CD4-positive, alpha-beta T cell (primary cell): ENCODE measurements at regions not wholly inside any gene's neighbourhood (a gene's known extent, or its start where the extent isn't known, plus 50 kb on each side); places are given as distances from the start of the nearest gene placed in this dataset.

Experiments used
- ATAC-seq: fragments of 200-7000 bp; cut with Tn5 transposase; one replicate; pipeline ENCODE4 v1.10.0; 2022; ENCODE audit warnings: mild to moderate bottlenecking; ENCODE audit not compliant: poor library complexity
- CTCF ChIA-PET: fragments of 350-600 bp; sonication (Branson Sonifier 250); formaldehyde crosslinking; loops from one replicate; lab custom pipeline; 2021; ENCODE audit warnings: antibody characterized with exemption, inconsistent platforms; lab: Charles Lee
- POLR2A ChIA-PET: fragments of 350-600 bp; sonication (Branson Sonifier 250); formaldehyde crosslinking; loops from one replicate; lab custom pipeline; 2021; ENCODE audit warnings: antibody characterized with exemption, inconsistent platforms; lab: Charles Lee
- DNase-seq, 14 experiments: peaks; one replicate each; pipeline ENCODE4 v3.0.0-alpha.2; 2013 to 2020; ENCODE audit warnings: mixed read lengths in 2 of 14
- H3K27ac ChIP-seq, 2 donors: one replicate each; pipeline versions ENCODE4 v1.5.1 to v1.7.0; 2013; ENCODE audit warnings: low read length in 2 of 2, low read depth in 1 of 2, mild to moderate bottlenecking in 1 of 2
- H3K27me3 ChIP-seq, 2 experiments: 1 replicate in 1 of 2; 2 replicates in 1 of 2; pipeline versions ENCODE4 v1.6.1 to v1.7.0; 2013; ENCODE audit warnings: low read length in 2 of 2, control low read depth in 1 of 2, mild to moderate bottlenecking in 1 of 2, moderate library complexity in 1 of 2; ENCODE audit not compliant: insufficient read depth in 2 of 2, control insufficient read depth in 1 of 2
- H3K36me3 ChIP-seq: one replicate; pipeline ENCODE4 v1.6.1; 2013; ENCODE audit warnings: low read length, control low read depth; ENCODE audit not compliant: insufficient read depth
- H3K4me1 ChIP-seq: one replicate; pipeline ENCODE4 v1.6.1; 2013; ENCODE audit warnings: low read length, control low read depth; ENCODE audit not compliant: insufficient read depth
- H3K4me3 ChIP-seq: one replicate; pipeline ENCODE4 v1.5.1; 2013; ENCODE audit warnings: mild to moderate bottlenecking, low read length, moderate library complexity
- H3K9me3 ChIP-seq, 2 experiments: 1 replicate in 1 of 2; 2 replicates in 1 of 2; pipeline versions ENCODE4 v1.6.1 to v1.7.0; 2013; ENCODE audit warnings: low read length in 2 of 2, mild to moderate bottlenecking in 2 of 2, control low read depth in 1 of 2, moderate library complexity in 1 of 2; ENCODE audit not compliant: control insufficient read depth in 1 of 2, insufficient read depth in 1 of 2
- H3K27ac Mint-ChIP-seq: one replicate; pipeline ENCODE4 v1.8.0; 2020; ENCODE audit warnings: mixed read lengths
- H3K27me3 Mint-ChIP-seq: one replicate; pipeline ENCODE4 v1.8.0; 2021; ENCODE audit warnings: mixed read lengths
- H3K36me3 Mint-ChIP-seq: one replicate; pipeline ENCODE4 v1.8.0; 2021; ENCODE audit warnings: low read depth, mixed read lengths
- H3K4me1 Mint-ChIP-seq: one replicate; pipeline ENCODE4 v1.8.0; 2021; ENCODE audit warnings: low read depth, mixed read lengths
- H3K4me3 Mint-ChIP-seq: one replicate; pipeline ENCODE4 v1.8.0; 2020; ENCODE audit warnings: mild to moderate bottlenecking, mixed read lengths
- H3K9me3 Mint-ChIP-seq: one replicate; pipeline ENCODE4 v1.8.0; 2020; ENCODE audit warnings: mixed read lengths
- CTCF ChIP-seq: fragments of 200-600 bp; IDR thresholded peaks from one replicate; pipeline ENCODE4 v1.8.0; 2022; ENCODE audit warnings: antibody characterized with exemption, mild to moderate bottlenecking
- intact Hi-C, 2 experiments: fragments of 100-400 bp; cut with DNase I in 1 of 2; cut with micrococcal nuclease in 1 of 2; formaldehyde crosslinking; loops; one replicate each; pipeline versions ENCODE4 v1.15.1 to v1.9.0; 2023 to 2025; cut with DNase I, micrococcal nuclease

GRCh38 chr5:89083791-89084190 is 200.8 kb upstream of the MEF2C start:
- no peaks in the 10 kb centered on the region for H3K36me3 Mint-ChIP-seq
- Histone ChIP-seq H3K27me3 (no peaks in the 10 kb centered on the region), H3K9me3 (no peaks in the 10 kb centered on the region), H3K4me3 (no peak overlapping the region), H3K4me1 (no peaks in the 10 kb centered on the region), H3K27ac (no peak overlapping the region), H3K36me3 (no peaks in the 10 kb centered on the region)
- no peak for TF ChIP-seq CTCF
- ATAC-seq (no peak), DNase-seq (no peak)
- no peak overlapping the region for H3K27ac Mint-ChIP-seq
- intact Hi-C loops, result no loop called here
- H3K27me3 Mint-ChIP-seq, result no peaks in the 10 kb centered on the region
- H3K9me3 Mint-ChIP-seq, result no peaks in the 10 kb centered on the region
- POLR2A ChIA-PET, result no interaction called here
- no peak overlapping the region for H3K4me3 Mint-ChIP-seq
- CTCF ChIA-PET, result no interaction called here
- no peaks in the 10 kb centered on the region for H3K4me1 Mint-ChIP-seq

DNA sequence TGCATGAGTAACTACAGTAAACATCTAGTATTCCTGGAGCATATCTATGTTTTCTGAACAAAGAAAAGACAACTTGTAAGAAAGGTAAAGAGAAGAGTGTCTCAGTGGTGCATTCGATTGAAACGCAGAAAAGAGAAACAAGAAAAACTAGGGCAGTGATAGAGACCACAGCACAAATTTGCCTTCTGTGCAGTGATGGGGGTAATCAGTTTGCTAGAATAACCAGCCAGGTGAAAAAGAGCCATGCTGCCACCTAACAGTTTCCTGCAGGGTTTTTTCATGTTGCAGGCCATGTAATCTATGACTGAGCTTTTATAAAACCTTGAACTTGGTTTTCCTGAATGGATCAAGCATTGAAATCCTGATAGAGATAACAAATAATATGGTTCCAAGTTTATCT is 198.4 kb upstream of the MEF2C start:
- TF ChIP-seq CTCF, result no peak
- no peaks in the 10 kb centered on the region for H3K27me3 Mint-ChIP-seq
- CTCF ChIA-PET, result no interaction called here
- H3K27ac Mint-ChIP-seq, result no peak overlapping the region
- Histone ChIP-seq H3K27me3 (no peaks in the 10 kb centered on the region), H3K9me3 (no peaks in the 10 kb centered on the region), H3K4me1 (no peaks in the 10 kb centered on the region), H3K36me3 (no peaks in the 10 kb centered on the region), H3K27ac (no peak overlapping the region), H3K4me3 (no peak overlapping the region)
- no peak for DNase-seq
- intact Hi-C loops, result no loop called here
- no peaks in the 10 kb centered on the region for H3K36me3 Mint-ChIP-seq
- no peak for ATAC-seq
- H3K9me3 Mint-ChIP-seq, result no peaks in the 10 kb centered on the region
- no peak overlapping the region for H3K4me3 Mint-ChIP-seq
- no peaks in the 10 kb centered on the region for H3K4me1 Mint-ChIP-seq
- POLR2A ChIA-PET, result no interaction called here

DNA sequence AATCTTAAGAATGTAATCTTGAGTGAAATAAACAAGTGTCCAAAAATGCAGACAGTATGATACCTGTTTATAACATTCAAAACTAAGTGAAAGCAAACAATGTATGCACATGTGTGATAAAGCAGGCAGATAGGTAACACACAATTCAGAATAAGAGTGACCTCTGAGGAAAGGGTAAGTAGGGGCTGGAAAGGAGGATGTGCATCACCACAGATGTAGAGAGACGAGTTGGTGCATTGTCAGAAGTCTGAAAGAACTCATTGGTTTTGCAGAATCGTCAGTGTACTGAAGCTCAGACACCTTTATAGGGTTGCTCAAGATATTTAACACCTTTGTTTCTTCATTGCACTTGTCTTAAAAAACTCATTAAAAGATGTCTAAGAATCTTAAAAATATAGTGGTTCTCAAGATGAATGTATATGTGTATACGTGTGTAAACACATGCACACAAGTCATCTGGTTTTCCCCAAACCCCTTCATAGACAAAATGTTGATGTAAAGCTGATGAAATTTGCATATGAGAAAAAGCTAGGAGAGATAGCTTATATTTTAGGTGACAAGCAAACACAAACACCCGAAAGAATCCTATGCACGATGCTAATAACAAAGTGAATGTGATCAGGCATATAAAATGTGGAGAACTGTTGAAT is 197.6 kb upstream of the MEF2C start:
- H3K4me1 Mint-ChIP-seq, result no peaks in the 10 kb centered on the region
- TF ChIP-seq CTCF, result no peak
- Histone ChIP-seq H3K27ac (no peak overlapping the region), H3K4me1 (no peaks in the 10 kb centered on the region), H3K9me3 (no peaks in the 10 kb centered on the region), H3K36me3 (no peaks in the 10 kb centered on the region), H3K4me3 (no peak overlapping the region), H3K27me3 (no peaks in the 10 kb centered on the region)
- no peaks in the 10 kb centered on the region for H3K27me3 Mint-ChIP-seq
- ChIA-PET CTCF (no interaction called here), POLR2A (no interaction called here)
- no peak overlapping the region for H3K4me3 Mint-ChIP-seq
- DNase-seq (no peak), ATAC-seq (no peak)
- intact Hi-C loops, result no loop called here
- H3K9me3 Mint-ChIP-seq, result no peaks in the 10 kb centered on the region
- H3K27ac Mint-ChIP-seq, result no peak overlapping the region
- H3K36me3 Mint-ChIP-seq, result no peaks in the 10 kb centered on the region
